CD4-positive, alpha-beta memory T cell (primary cell): ENCODE measurements at regions not wholly inside any gene's neighbourhood (a gene's known extent, or its start where the extent isn't known, plus 50 kb on each side); places are given as distances from the start of the nearest gene placed in this dataset.

Source experiments
- CTCF ChIA-PET: fragments of 350-600 bp; sonication (Branson Sonifier 250); formaldehyde crosslinking; loops from one replicate; lab custom pipeline; 2021; ENCODE audit warnings: inconsistent platforms; ENCODE audit not compliant: partially characterized antibody; lab: Charles Lee
- POLR2A ChIA-PET: fragments of 350-600 bp; sonication (Branson Sonifier 250); formaldehyde crosslinking; loops from one replicate; lab custom pipeline; 2021; ENCODE audit not compliant: partially characterized antibody; lab: Charles Lee
- DNase-seq, 5 donors: peaks; one replicate each; pipeline versions ENCODE4 v3.0.0 to v3.0.0-alpha.2; 2020 to 2022; ENCODE audit warnings: mixed read lengths in 1 of 5
- H3K27ac ChIP-seq: one replicate; pipeline ENCODE4 v1.7.0; 2013; ENCODE audit warnings: low read depth, low read length
- H3K27me3 ChIP-seq: 2 replicates; pipeline ENCODE4 v1.7.0; 2013; ENCODE audit warnings: mild to moderate bottlenecking, low read length, moderate library complexity; ENCODE audit not compliant: insufficient read depth
- H3K36me3 ChIP-seq: 2 replicates; pipeline ENCODE4 v1.7.0; 2013; ENCODE audit warnings: mild to moderate bottlenecking, low read length, moderate library complexity; ENCODE audit not compliant: insufficient read depth
- H3K4me1 ChIP-seq: 2 replicates; pipeline ENCODE4 v1.7.0; 2013; ENCODE audit warnings: mild to moderate bottlenecking, low read length, moderate library complexity; ENCODE audit not compliant: insufficient read depth
- H3K4me3 ChIP-seq, 2 donors: one replicate each; pipeline ENCODE4 v1.7.0; 2013; ENCODE audit warnings: low read length in 2 of 2, mild to moderate bottlenecking in 1 of 2
- H3K9me3 ChIP-seq, 2 donors: one replicate each; pipeline ENCODE4 v1.7.0; 2013; ENCODE audit warnings: low read length in 2 of 2, control low read depth in 1 of 2; ENCODE audit not compliant: control insufficient read depth in 1 of 2
- H3K27ac Mint-ChIP-seq, 7 donors: one replicate each; pipeline ENCODE4 v1.8.0; 2020 to 2021; ENCODE audit warnings: mixed read lengths in 7 of 7, mild to moderate bottlenecking in 6 of 7, inconsistent platforms in 3 of 7, moderate library complexity in 3 of 7
- H3K27me3 Mint-ChIP-seq, 2 donors: one replicate each; pipeline ENCODE4 v1.8.0; 2020 to 2021; ENCODE audit warnings: mixed read lengths in 2 of 2
- H3K36me3 Mint-ChIP-seq, 2 donors: one replicate each; pipeline ENCODE4 v1.8.0; 2020 to 2021; ENCODE audit warnings: mixed read lengths in 2 of 2, inconsistent platforms in 1 of 2, mild to moderate bottlenecking in 1 of 2
- H3K4me1 Mint-ChIP-seq, 4 donors: one replicate each; pipeline ENCODE4 v1.8.0; 2020 to 2021; ENCODE audit warnings: mixed read lengths in 4 of 4, mild to moderate bottlenecking in 1 of 4
- H3K4me3 Mint-ChIP-seq, 8 donors: one replicate each; pipeline ENCODE4 v1.8.0; 2020 to 2021; ENCODE audit warnings: mixed read lengths in 8 of 8, mild to moderate bottlenecking in 7 of 8, moderate library complexity in 6 of 8, inconsistent platforms in 3 of 8
- H3K9me3 Mint-ChIP-seq, 8 donors: one replicate each; pipeline ENCODE4 v1.8.0; 2020 to 2021; ENCODE audit warnings: mixed read lengths in 8 of 8, mild to moderate bottlenecking in 5 of 8, inconsistent platforms in 3 of 8, moderate library complexity in 1 of 8
- intact Hi-C: fragments of 100-400 bp; cut with micrococcal nuclease; formaldehyde crosslinking; loops from one replicate; pipeline ENCODE4 v1.15.1; 2023

DNA sequence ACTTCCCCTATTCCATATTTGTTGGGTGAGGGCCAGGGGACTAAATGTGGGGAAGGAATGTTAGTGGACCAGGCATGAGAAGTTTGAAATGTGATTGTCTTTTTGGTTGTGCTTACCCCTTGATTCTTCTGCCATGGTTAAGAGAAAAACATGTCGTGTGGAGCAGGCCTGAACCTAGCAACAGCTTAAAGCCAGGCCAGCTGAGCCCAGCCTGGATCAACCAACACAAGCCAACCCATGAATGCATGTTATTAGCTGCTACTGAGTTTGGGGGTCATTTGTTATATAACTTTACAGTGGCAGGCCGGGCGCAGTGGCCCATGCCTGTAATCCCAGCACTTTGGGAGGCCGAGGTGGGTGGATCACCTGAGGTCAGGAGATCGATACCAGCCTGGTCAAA lies 52.4 kb upstream of the TRIO start:
- DNase-seq, result no peak
- no peak overlapping the region for H3K4me3 ChIP-seq
- Mint-ChIP-seq H3K4me3 (no peak overlapping the region), H3K36me3 (no peaks in the 10 kb centered on the region), H3K4me1 (no peaks in the 10 kb centered on the region), H3K9me3 (peaks cover 0 to 11% (median 5%) of the 10 kb centered on the region in 8 donors), H3K27ac (no peak overlapping the region), H3K27me3 (peaks cover 0 to 6% of the 10 kb centered on the region in 2 donors)
- intact Hi-C loops, result no loop called here
- no peaks in the 10 kb centered on the region for H3K36me3 ChIP-seq
- no peaks in the 10 kb centered on the region for H3K4me1 ChIP-seq
- no peak overlapping the region for H3K27ac ChIP-seq
- H3K27me3 ChIP-seq, result no peaks in the 10 kb centered on the region
- ChIA-PET CTCF (no interaction called here), POLR2A (no interaction called here)
- H3K9me3 ChIP-seq, result no peaks in the 10 kb centered on the region

DNA sequence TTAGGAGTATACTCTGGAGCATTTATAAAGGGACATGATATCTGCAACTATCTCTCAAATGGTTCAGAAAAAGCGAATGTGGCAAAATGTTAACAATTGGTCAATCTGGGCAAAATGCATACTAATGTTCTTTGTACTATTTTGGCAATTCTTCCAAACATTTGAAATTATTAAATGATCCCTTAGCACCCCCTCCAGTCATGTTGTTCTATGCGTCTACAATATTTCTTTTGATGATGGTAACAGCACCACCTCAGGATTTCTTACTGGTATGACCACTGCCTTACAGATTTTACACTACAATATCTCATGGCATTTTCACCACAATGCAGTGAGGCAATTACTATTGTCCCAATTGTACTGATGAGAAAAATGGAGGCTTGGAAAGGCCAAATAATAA lies 52.9 kb upstream of the TRIO start:
- Histone ChIP-seq H3K27ac (no peak overlapping the region), H3K36me3 (no peaks in the 10 kb centered on the region), H3K27me3 (no peaks in the 10 kb centered on the region), H3K4me3 (no peak overlapping the region), H3K4me1 (no peaks in the 10 kb centered on the region), H3K9me3 (no peaks in the 10 kb centered on the region)
- Mint-ChIP-seq H3K36me3 (no peaks in the 10 kb centered on the region), H3K27me3 (peaks cover 2 to 6% of the 10 kb centered on the region in 2 donors), H3K27ac (no peak overlapping the region), H3K4me3 (no peak overlapping the region), H3K9me3 (peaks cover 0 to 11% (median 5%) of the 10 kb centered on the region in 8 donors), H3K4me1 (no peaks in the 10 kb centered on the region)
- intact Hi-C loops, result no loop called here
- CTCF ChIA-PET, result no interaction called here
- DNase-seq, result no peak
- POLR2A ChIA-PET, result no interaction called here

DNA sequence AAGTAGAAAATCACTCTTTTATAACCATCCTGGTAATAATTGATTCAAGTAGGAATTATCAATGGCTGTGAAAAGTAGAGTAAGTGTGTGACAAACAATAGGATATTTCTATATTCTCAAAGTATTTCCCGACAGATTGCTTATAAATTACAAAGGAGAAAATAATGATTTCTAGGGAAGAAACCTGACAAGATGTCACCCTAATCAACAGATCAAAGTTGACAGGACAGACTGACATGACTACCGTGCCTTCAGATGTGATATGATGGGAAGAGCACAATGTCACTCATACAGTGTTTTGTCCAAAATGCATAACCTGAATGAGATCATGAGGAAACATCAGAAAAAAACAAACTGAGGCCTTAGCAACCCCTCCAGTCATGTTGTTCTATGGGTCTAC lies 53.9 kb upstream of the TRIO start:
- Mint-ChIP-seq H3K27me3 (peaks cover 2 to 6% of the 10 kb centered on the region in 2 donors), H3K4me1 (no peaks in the 10 kb centered on the region), H3K36me3 (no peaks in the 10 kb centered on the region), H3K4me3 (no peak overlapping the region), H3K9me3 (peaks cover 0 to 11% (median 5%) of the 10 kb centered on the region in 8 donors), H3K27ac (no peak overlapping the region)
- no peak for DNase-seq
- ChIA-PET CTCF (no interaction called here), POLR2A (no interaction called here)
- Histone ChIP-seq H3K36me3 (no peaks in the 10 kb centered on the region), H3K27ac (no peak overlapping the region), H3K4me3 (no peak overlapping the region), H3K27me3 (no peaks in the 10 kb centered on the region), H3K9me3 (no peaks in the 10 kb centered on the region), H3K4me1 (no peaks in the 10 kb centered on the region)
- intact Hi-C loops, result no loop called here

DNA sequence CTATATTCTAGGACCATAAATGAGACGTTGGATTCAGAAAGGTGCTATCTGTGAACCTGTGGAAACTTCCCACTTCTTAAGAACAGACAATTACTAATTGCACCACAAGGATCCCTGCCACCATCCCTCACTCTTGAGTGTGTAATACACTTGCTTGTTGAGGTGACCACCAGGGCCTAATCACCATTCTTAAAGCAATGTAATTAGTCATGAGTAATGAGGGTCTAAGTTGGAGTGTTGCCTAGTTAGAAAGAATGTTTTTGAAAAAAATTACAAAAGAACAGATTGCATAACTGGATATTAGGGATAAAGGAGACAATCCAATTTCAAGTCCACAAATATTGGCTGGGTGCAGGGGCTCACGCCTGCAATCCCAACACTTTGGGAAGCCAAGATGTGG lies 56.9 kb upstream of the TRIO start:
- Mint-ChIP-seq H3K4me3 (no peak overlapping the region), H3K36me3 (no peaks in the 10 kb centered on the region), H3K27me3 (peaks cover 3% of the 10 kb centered on the region in 2 donors), H3K4me1 (no peaks in the 10 kb centered on the region), H3K27ac (no peak overlapping the region), H3K9me3 (peaks cover 0 to 11% (median 5%) of the 10 kb centered on the region in 8 donors)
- no peaks in the 10 kb centered on the region for H3K9me3 ChIP-seq
- no peaks in the 10 kb centered on the region for H3K36me3 ChIP-seq
- no peak overlapping the region for H3K4me3 ChIP-seq
- ChIA-PET POLR2A (no interaction called here), CTCF (no interaction called here)
- H3K27ac ChIP-seq, result no peak overlapping the region
- H3K27me3 ChIP-seq, result no peaks in the 10 kb centered on the region
- intact Hi-C loops, result no loop called here
- DNase-seq, result no peak
- no peaks in the 10 kb centered on the region for H3K4me1 ChIP-seq

DNA sequence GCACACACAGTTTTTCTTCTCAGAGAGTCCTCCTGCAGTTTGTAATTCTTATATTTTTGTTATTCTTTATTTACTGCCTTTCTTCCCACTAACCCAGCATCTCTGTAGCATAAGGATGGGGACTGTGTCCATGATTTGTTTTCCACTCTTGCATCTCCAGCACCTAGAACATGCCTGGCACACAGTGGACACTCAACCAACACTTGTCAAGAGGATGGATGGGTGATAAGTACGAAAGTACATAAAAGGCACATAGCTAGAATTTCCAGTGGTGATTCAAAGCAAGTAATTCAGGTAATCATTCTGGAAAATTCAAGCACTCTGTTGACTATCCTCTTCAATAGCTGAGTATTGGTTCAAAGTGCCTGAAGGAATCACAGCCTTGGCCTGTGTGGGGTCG lies 60.2 kb upstream of the TRIO start:
- Histone ChIP-seq H3K4me3 (no peak overlapping the region), H3K27ac (no peak overlapping the region), H3K9me3 (no peaks in the 10 kb centered on the region), H3K4me1 (no peaks in the 10 kb centered on the region), H3K36me3 (no peaks in the 10 kb centered on the region), H3K27me3 (no peaks in the 10 kb centered on the region)
- Mint-ChIP-seq H3K4me1 (no peaks in the 10 kb centered on the region), H3K9me3 (peaks cover 0 to 5% (median 0%) of the 10 kb centered on the region in 8 donors), H3K4me3 (no peak overlapping the region), H3K27ac (no peak overlapping the region), H3K36me3 (no peaks in the 10 kb centered on the region), H3K27me3 (peaks cover 0 to 6% of the 10 kb centered on the region in 2 donors)
- ChIA-PET CTCF (no interaction called here), POLR2A (no interaction called here)
- DNase-seq, result no peak
- intact Hi-C loops, result no loop called here

DNA sequence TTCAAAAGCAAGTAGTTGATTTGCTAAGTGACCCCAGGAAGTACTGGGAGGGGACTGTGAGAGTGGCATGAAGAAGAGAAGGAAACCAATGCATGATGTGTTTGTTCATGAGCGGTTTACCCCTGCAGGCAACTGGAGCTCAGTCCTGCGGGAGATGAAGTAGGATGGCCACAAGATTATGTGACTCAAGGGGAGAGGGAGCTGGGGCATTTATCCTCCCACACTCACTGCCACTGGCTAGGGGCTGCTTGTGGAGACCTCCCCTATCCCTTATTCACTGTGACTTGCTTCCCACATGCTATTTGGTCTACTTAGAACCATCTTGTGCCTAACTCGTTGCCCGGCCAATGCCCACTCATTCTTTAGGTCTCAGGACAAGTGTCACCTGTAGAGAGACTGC lies 60.6 kb upstream of the TRIO start:
- no peaks in the 10 kb centered on the region for H3K9me3 ChIP-seq
- Mint-ChIP-seq H3K27ac (no peak overlapping the region), H3K9me3 (peaks cover 0 to 5% (median 0%) of the 10 kb centered on the region in 8 donors), H3K27me3 (peaks cover 0 to 6% of the 10 kb centered on the region in 2 donors), H3K36me3 (no peaks in the 10 kb centered on the region), H3K4me3 (no peak overlapping the region), H3K4me1 (no peaks in the 10 kb centered on the region)
- CTCF ChIA-PET, result no interaction called here
- no peaks in the 10 kb centered on the region for H3K4me1 ChIP-seq
- H3K27me3 ChIP-seq, result no peaks in the 10 kb centered on the region
- H3K36me3 ChIP-seq, result no peaks in the 10 kb centered on the region
- no peak overlapping the region for H3K4me3 ChIP-seq
- H3K27ac ChIP-seq, result no peak overlapping the region
- DNase-seq, result no peak
- intact Hi-C loops, result no loop called here
- POLR2A ChIA-PET, result no interaction called here

DNA sequence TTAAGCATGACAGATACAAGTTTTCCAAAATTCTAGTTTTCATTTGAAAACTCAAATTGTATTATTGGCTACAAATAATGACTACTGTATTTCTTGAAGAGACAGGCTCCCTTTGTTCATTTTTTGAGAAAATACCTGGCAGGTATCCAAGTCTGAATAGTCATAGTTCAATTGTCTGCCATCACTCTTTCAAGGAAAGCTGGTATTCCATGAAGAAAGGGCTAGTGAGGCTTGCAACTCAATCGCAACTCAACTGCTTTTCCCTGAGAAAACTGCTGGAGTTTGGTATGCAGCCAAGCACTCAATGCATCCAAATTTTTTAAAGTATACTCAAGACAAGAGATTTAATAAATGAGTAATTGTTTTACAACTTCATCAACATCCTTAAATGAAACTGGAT lies 61.4 kb upstream of the TRIO start:
- H3K9me3 ChIP-seq, result no peaks in the 10 kb centered on the region
- intact Hi-C loops, result no loop called here
- peaks cover 0 to 6% of the 10 kb centered on the region in 2 donors for H3K27me3 Mint-ChIP-seq
- H3K4me1 ChIP-seq, result no peaks in the 10 kb centered on the region
- no peaks in the 10 kb centered on the region for H3K4me1 Mint-ChIP-seq
- no peak for DNase-seq
- no peak overlapping the region for H3K4me3 Mint-ChIP-seq
- H3K9me3 Mint-ChIP-seq, result peaks cover 0 to 5% (median 0%) of the 10 kb centered on the region in 8 donors
- H3K27me3 ChIP-seq, result no peaks in the 10 kb centered on the region
- no peak overlapping the region for H3K27ac Mint-ChIP-seq
- H3K36me3 ChIP-seq, result no peaks in the 10 kb centered on the region
- POLR2A ChIA-PET, result no interaction called here
- CTCF ChIA-PET, result no interaction called here
- H3K27ac ChIP-seq, result no peak overlapping the region
- H3K4me3 ChIP-seq, result no peak overlapping the region
- no peaks in the 10 kb centered on the region for H3K36me3 Mint-ChIP-seq

DNA sequence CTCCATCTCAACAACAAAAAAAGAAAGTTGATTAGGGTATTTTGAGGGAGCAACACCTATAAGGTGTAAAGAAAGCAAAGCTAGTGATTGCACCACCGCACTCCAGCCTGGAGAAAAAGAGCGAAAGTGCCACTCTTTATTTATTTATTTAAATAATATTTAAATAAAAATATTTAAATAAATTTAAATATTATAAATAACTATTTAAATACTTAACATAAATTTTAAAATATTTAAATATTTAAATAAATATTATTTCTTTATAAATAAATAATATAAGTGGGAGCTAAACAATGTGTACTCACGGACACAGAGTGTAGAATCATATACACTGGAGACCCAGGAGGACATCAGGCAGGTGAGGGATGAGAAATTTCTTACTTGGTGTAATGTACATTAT lies 64.4 kb upstream of the TRIO start:
- intact Hi-C loops, result no loop called here
- Histone ChIP-seq H3K27me3 (no peaks in the 10 kb centered on the region), H3K36me3 (no peaks in the 10 kb centered on the region), H3K27ac (no peak overlapping the region), H3K9me3 (no peaks in the 10 kb centered on the region), H3K4me3 (no peak overlapping the region), H3K4me1 (no peaks in the 10 kb centered on the region)
- Mint-ChIP-seq H3K9me3 (peaks cover 0 to 2% (median 0%) of the 10 kb centered on the region in 8 donors), H3K4me1 (no peaks in the 10 kb centered on the region), H3K27ac (no peak overlapping the region), H3K27me3 (peaks cover 0 to 5% of the 10 kb centered on the region in 2 donors), H3K4me3 (no peak overlapping the region), H3K36me3 (no peaks in the 10 kb centered on the region)
- DNase-seq, result no peak
- POLR2A ChIA-PET, result no interaction called here
- CTCF ChIA-PET, result no interaction called here
